ENCODE measurements at regions not wholly inside any gene's neighbourhood (a gene's known extent, or its start where the extent isn't known, plus 50 kb on each side); places are given as distances from the start of the nearest gene placed in this dataset.

DNA sequence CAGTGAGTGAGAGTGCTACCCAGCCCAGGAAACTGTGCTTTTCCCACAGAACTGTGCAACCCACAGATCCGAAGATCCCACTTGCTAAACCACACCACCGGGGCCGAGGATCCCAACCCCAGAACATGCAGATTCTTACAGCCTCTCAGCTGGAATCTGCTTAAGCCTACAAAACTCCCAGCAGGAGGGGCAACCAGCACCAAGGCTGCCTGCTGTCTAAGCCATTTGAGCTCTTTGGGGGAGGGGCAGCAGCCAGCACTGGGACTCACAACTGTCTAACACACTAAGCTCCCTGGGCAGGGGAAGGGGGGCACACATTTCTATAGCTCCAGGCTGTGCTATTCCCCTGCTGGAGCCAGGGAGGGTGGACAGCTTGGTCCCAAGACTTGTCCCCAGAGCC is 529.9 kb downstream of the XPNPEP1 start:
- no peaks in the 10 kb centered on the region for H3K79me2 ChIP-seq (replicated peaks; ENCODE audit: insufficient read depth, low read length)
- H3K27me3 ChIP-seq (ENCODE audit: insufficient read depth, low read depth, low read length) = no peaks in the 10 kb centered on the region
- no peaks in the 10 kb centered on the region for H3K9me3 ChIP-seq (ENCODE audit: low read length)
- H2AFZ ChIP-seq (ENCODE audit: low read depth, low read length) = no peak overlapping the region
- H3K36me3 ChIP-seq (ENCODE audit: insufficient read depth, low read length) = no peaks in the 10 kb centered on the region
- H4K20me1 ChIP-seq (ENCODE audit: insufficient read depth) = no peaks in the 10 kb centered on the region
- H3K4me2 ChIP-seq (ENCODE audit: low read length) = no peak overlapping the region
- H3K4me3 ChIP-seq (ENCODE audit: low read length) = no peak overlapping the region
- no peaks in the 10 kb centered on the region for H3K9me2 ChIP-seq (ENCODE audit: insufficient read depth, low read length)
- no peaks in the 10 kb centered on the region for H3F3A ChIP-seq (ENCODE audit: insufficient read depth, low read length, poor library complexity, severe bottlenecking)
- H3K27ac ChIP-seq (ENCODE audit: low read length) = no peak overlapping the region
- TF ChIP-seq SMC3 (conservative IDR thresholded peaks at IDR 0.05; ENCODE audit: poor library complexity) (no peak), EP300 (conservative IDR thresholded peaks at IDR 0.05; ENCODE audit: poor library complexity, severe bottlenecking) (no peak), EZH2 (IDR thresholded peaks at IDR 0.05; ENCODE audit: borderline replicate concordance, insufficient read depth, low read length, poor library complexity, severe bottlenecking) (no peak), REST (IDR thresholded peaks at IDR 0.05; ENCODE audit: borderline replicate concordance) (no peak), TAF1 (IDR thresholded peaks at IDR 0.05; ENCODE audit: low read depth) (no peak), MXI1 (conservative IDR thresholded peaks at IDR 0.05; ENCODE audit: poor library complexity, severe bottlenecking) (no peak), POLR2AphosphoS5 (IDR thresholded peaks at IDR 0.05) (no peak), RAD21 (conservative IDR thresholded peaks at IDR 0.05) (no peak)
- TF ChIP-seq, protein P1, sequence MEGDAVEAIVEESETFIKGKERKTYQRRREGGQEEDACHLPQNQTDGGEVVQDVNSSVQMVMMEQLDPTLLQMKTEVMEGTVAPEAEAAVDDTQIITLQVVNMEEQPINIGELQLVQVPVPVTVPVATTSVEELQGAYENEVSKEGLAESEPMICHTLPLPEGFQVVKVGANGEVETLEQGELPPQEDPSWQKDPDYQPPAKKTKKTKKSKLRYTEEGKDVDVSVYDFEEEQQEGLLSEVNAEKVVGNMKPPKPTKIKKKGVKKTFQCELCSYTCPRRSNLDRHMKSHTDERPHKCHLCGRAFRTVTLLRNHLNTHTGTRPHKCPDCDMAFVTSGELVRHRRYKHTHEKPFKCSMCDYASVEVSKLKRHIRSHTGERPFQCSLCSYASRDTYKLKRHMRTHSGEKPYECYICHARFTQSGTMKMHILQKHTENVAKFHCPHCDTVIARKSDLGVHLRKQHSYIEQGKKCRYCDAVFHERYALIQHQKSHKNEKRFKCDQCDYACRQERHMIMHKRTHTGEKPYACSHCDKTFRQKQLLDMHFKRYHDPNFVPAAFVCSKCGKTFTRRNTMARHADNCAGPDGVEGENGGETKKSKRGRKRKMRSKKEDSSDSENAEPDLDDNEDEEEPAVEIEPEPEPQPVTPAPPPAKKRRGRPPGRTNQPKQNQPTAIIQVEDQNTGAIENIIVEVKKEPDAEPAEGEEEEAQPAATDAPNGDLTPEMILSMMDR (IDR thresholded peaks at IDR 0.05; ENCODE audit: poor library complexity, severe bottlenecking) = no peak
- no peak overlapping the region for H3K9ac ChIP-seq (ENCODE audit: low read length)

DNA sequence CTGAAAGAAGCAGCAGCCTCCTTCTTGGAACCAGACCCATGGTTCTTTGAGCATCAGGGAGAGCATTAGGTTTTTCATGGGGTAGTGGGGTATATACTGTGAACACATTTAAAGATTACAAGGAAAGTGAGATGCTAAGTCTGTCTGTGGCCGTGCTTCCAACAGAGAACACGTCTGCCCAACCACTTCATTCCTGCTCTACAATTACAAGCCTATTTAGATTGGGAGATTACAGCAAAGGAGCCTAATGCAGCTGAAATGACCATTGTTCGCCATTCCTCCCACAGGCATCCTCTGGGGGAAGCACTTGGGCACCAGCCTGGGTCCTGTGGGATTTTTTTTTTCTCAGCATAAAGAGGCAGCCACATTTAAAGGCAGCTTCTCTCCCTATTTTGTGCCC is 536.4 kb downstream of the XPNPEP1 start:
- Histone ChIP-seq H3K9me2 (ENCODE audit: insufficient read depth, low read length) (no peaks in the 10 kb centered on the region), H3K36me3 (ENCODE audit: insufficient read depth, low read length) (no peaks in the 10 kb centered on the region), H3F3A (ENCODE audit: insufficient read depth, low read length, poor library complexity, severe bottlenecking) (no peaks in the 10 kb centered on the region), H3K9me3 (ENCODE audit: low read length) (no peaks in the 10 kb centered on the region), H3K9ac (ENCODE audit: low read length) (no peak overlapping the region), H3K27me3 (ENCODE audit: insufficient read depth, low read depth, low read length) (no peaks in the 10 kb centered on the region), H3K4me3 (ENCODE audit: low read length) (no peak overlapping the region), H4K20me1 (ENCODE audit: insufficient read depth) (no peaks in the 10 kb centered on the region), H3K4me2 (ENCODE audit: low read length) (no peak overlapping the region), H3K79me2 (replicated peaks; ENCODE audit: insufficient read depth, low read length) (no peaks in the 10 kb centered on the region), H3K27ac (ENCODE audit: low read length) (no peak overlapping the region), H2AFZ (ENCODE audit: low read depth, low read length) (no peak overlapping the region)
- no peak for TF ChIP-seq POLR2AphosphoS5 (IDR thresholded peaks at IDR 0.05)
- no peak for TF ChIP-seq RAD21 (conservative IDR thresholded peaks at IDR 0.05)
- TF ChIP-seq REST (IDR thresholded peaks at IDR 0.05; ENCODE audit: borderline replicate concordance) = no peak
- no peak for TF ChIP-seq TAF1 (IDR thresholded peaks at IDR 0.05; ENCODE audit: low read depth)
- no peak for TF ChIP-seq EZH2 (IDR thresholded peaks at IDR 0.05; ENCODE audit: borderline replicate concordance, insufficient read depth, low read length, poor library complexity, severe bottlenecking)
- TF ChIP-seq, protein P1 (IDR thresholded peaks at IDR 0.05; ENCODE audit: poor library complexity, severe bottlenecking) = no peak
- TF ChIP-seq MXI1 (conservative IDR thresholded peaks at IDR 0.05; ENCODE audit: poor library complexity, severe bottlenecking) = no peak
- TF ChIP-seq SMC3 (conservative IDR thresholded peaks at IDR 0.05; ENCODE audit: poor library complexity) = no peak
- no peak for TF ChIP-seq EP300 (conservative IDR thresholded peaks at IDR 0.05; ENCODE audit: poor library complexity, severe bottlenecking)
